ENCODE measurements at regions not wholly inside any gene's neighbourhood (a gene's known extent, or its start where the extent isn't known, plus 50 kb on each side); places are given as distances from the start of the nearest gene placed in this dataset.

- DNase-seq, result no peak
Measured at GRCh38 chr14:99322731-99323599, 51.0 kb upstream of the BCL11B start.

- DNase-seq, result no peak
Measured at GRCh38 chr14:99321955-99322730, 50.1 kb upstream of the BCL11B start.

All from fibroblast of skin of right quadriceps (primary cell).